Kidney epithelial cell (primary cell): ENCODE measurements at regions not wholly inside any gene's neighbourhood (a gene's known extent, or its start where the extent isn't known, plus 50 kb on each side); places are given as distances from the start of the nearest gene placed in this dataset.
"Not testable (repeated sequence)": the region's sequence is repeated elsewhere in the genome, so short reads cannot be mapped to it uniquely, and the experiment has no call there.

Source experiments
- DNase-seq: peaks from one replicate; pipeline ENCODE4 v3.0.0-alpha.2; 2010; ENCODE audit warnings: low read depth
- H3K27me3 ChIP-seq: 2 replicates; pipeline ENCODE4 v1.6.0; 2011; ENCODE audit warnings: low read length; ENCODE audit not compliant: control insufficient read depth, insufficient read depth
- H3K36me3 ChIP-seq: 2 replicates; pipeline ENCODE4 v1.5.1; 2011; ENCODE audit warnings: low read length; ENCODE audit not compliant: control insufficient read depth, insufficient read depth
- H3K4me3 ChIP-seq: 2 replicates; pipeline ENCODE4 v1.5.1; 2011; ENCODE audit warnings: low read depth, mild to moderate bottlenecking, control low read depth, low read length
- TF ChIP-seq, protein P1 (sequence below): IDR thresholded peaks from 2 replicates; pipeline ENCODE4 v1.5.1; 2011; ENCODE audit warnings: mild to moderate bottlenecking, moderate library complexity, low read length, control low read depth, inconsistent platforms; ENCODE audit not compliant: insufficient read depth, poor library complexity, severe bottlenecking

DNA sequence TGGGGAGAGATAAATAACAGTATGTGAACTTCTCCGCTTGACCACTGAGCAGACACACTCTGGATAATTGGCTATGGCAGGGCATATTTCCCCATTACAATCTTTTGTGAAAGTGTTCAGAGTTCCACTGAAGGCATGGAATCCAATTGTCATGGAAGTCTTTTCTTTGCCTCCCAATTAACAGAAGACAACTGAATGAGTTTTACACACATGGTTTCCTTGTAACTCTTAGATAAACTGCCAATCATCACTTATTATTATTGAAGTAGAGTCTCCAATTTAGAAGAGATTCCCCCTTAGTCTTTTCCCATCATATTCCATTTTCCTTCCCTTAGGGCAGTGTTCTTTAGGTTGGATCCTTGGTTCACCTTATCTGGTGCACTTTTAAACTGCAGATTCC, 308.3 kb downstream of the NR2F2 start:
- no peaks in the 10 kb centered on the region for H3K36me3 ChIP-seq

DNA sequence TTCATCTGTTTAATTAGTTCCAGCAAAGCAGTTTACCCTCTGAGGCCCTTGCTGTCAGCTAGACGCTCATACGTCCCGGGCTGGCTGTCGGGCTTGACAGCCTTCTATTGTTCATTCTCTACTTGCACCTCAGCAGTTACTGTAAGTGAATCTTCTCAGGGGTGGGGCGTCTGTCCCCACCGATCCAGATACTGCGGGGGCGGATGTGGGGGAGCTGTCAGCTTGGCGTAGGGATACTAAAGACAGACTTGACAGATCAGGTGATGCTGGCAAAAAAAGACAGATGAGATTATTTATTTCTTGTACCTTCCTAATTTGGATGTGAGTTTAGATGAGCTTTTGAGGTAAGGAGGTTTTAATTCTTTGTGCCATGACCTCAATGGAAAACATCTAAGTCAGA, 315.3 kb downstream of the NR2F2 start:
- TF ChIP-seq, protein P1, sequence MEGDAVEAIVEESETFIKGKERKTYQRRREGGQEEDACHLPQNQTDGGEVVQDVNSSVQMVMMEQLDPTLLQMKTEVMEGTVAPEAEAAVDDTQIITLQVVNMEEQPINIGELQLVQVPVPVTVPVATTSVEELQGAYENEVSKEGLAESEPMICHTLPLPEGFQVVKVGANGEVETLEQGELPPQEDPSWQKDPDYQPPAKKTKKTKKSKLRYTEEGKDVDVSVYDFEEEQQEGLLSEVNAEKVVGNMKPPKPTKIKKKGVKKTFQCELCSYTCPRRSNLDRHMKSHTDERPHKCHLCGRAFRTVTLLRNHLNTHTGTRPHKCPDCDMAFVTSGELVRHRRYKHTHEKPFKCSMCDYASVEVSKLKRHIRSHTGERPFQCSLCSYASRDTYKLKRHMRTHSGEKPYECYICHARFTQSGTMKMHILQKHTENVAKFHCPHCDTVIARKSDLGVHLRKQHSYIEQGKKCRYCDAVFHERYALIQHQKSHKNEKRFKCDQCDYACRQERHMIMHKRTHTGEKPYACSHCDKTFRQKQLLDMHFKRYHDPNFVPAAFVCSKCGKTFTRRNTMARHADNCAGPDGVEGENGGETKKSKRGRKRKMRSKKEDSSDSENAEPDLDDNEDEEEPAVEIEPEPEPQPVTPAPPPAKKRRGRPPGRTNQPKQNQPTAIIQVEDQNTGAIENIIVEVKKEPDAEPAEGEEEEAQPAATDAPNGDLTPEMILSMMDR: no peak
- no peak for DNase-seq
- Histone ChIP-seq H3K36me3 (no peaks in the 10 kb centered on the region), H3K4me3 (no peak overlapping the region), H3K27me3 (no peaks in the 10 kb centered on the region)

More for the DNA sequence above, 308.3 kb downstream of the NR2F2 start:
- DNase-seq: no peak
- Histone ChIP-seq H3K27me3 (peaks cover 2% of the 10 kb centered on the region), H3K4me3 (no peak overlapping the region)
- TF ChIP-seq, protein P1: no peak

DNA sequence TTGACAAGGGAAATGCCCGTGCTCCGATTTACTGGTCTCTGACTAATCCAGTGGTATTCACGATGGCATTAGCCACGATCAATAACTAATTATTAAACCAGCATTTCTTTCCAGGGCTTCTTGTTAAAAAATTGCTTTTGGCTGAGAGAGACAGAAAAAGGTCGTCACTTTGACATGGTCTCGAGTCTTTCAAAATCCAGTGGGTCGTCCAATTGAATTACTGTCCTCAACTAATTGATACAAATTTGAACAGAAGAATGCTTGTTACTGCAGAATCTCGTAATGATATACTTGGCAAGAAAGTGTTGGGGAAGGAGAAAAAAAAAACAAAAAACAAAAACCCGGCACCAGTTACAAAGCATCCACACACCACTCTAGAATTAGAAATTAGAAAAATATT, 318.4 kb downstream of the NR2F2 start:
- no peak overlapping the region for H3K4me3 ChIP-seq
- no peaks in the 10 kb centered on the region for H3K36me3 ChIP-seq
- H3K27me3 ChIP-seq: no peaks in the 10 kb centered on the region
- TF ChIP-seq, protein P1: no peak
- DNase-seq: no peak

DNA sequence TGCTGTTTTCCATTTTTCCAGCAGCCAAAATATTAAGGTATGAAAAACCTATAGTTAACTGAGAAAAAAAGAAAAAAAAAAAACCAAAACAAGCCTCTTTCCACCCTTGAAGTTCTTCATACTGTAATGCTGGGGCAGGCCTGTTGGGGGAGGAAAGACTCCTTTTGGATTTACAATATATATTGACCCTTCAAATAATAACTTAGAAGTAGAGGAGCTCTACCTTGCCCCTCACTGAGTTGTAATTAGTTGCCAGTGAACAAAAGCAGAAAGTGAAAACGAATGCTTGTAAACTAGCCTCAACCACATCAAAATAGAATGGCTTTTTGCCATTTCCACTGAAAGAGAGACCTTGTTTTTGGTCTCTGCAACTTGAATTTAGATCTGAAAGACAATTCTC, 326.6 kb downstream of the NR2F2 start:
- H3K27me3 ChIP-seq: no peaks in the 10 kb centered on the region
- no peaks in the 10 kb centered on the region for H3K36me3 ChIP-seq
- TF ChIP-seq, protein P1: no peak
- no peak for DNase-seq
- H3K4me3 ChIP-seq: no peak overlapping the region

DNA sequence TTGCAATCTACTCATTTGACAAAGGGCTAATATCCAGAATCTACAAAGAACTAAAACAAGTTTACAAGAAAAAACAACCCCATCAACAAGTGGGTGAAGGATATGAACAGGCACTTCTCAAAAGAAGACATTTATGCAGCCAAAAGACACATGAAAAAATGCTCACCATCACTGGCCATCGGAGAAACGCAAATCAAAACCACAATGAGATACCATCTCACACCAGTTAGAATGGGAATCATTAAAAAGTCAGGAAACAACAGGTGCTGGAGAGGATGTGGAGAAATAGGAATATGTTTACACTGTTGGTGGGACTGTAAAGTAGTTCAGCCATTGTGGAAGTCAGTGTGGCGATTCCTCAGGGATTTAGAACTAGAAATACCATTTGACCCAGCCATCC, 336.5 kb downstream of the NR2F2 start:
- not testable (repeated sequence) for DNase-seq, H3K27me3 ChIP-seq

DNA sequence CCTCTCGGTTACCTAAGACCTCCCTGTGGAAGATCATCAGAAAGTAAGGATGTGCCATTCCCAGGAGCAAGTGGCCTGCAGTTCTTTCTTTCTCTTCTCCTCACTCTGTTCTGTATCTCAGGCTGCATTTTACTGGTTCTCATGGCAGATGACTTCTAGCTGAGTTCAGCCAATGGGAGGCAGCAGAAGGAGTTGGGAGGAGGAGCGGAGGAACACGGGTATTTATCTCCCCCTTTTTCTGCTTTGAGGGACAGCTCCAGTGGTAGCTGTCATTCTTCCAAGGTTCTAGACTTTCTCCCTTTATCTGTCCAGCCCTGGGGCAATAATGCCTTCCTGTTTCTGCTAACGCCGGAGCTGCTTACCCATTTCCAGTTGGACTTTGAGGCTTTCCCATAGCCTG, 339.9 kb downstream of the NR2F2 start:
- no peaks in the 10 kb centered on the region for H3K36me3 ChIP-seq
- TF ChIP-seq, protein P1: no peak
- no peaks in the 10 kb centered on the region for H3K27me3 ChIP-seq
- no peak overlapping the region for H3K4me3 ChIP-seq
- no peak for DNase-seq

More for the DNA sequence above, 336.5 kb downstream of the NR2F2 start:
- not testable (repeated sequence) for H3K4me3 ChIP-seq, H3K36me3 ChIP-seq
